HG02938 (cell line): ENCODE measurements at regions not wholly inside any gene's neighbourhood (a gene's known extent, or its start where the extent isn't known, plus 50 kb on each side); places are given as distances from the start of the nearest gene placed in this dataset.

Experiments used
- ATAC-seq: cut with Tn5 transposase; IDR thresholded peaks from one replicate; pipeline ENCODE4 v1.9.1; 2021; ENCODE audit warnings: mild to moderate bottlenecking, moderate library complexity; ENCODE audit not compliant: unreplicated experiment

GRCh38 chr6:148140772-148141557 lies 201.7 kb upstream of the SASH1 start:
- ATAC-seq = no peak

DNA sequence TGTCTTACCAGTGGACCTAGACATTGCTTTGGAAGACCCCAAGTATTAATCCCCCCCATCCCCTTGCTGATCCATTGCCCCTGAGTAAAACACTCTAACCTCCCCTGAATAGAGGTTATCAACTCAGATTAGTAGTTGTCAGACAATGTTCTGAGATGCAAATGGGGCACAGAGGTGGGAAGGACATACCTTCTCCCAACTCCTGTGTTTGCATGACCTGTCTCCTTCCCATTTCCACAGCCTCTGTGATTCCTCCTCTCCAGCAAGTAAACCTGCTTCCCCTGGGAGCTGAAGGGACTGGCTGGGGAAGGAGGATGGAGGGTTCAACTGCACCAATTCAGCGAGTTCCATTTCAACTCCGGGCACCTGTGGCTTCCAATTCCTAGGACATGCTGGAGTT lies 199.8 kb upstream of the SASH1 start:
- no peak for ATAC-seq

- ATAC-seq = no peak
Measured at GRCh38 chr6:148143771-148144170, 198.9 kb upstream of the SASH1 start.

DNA sequence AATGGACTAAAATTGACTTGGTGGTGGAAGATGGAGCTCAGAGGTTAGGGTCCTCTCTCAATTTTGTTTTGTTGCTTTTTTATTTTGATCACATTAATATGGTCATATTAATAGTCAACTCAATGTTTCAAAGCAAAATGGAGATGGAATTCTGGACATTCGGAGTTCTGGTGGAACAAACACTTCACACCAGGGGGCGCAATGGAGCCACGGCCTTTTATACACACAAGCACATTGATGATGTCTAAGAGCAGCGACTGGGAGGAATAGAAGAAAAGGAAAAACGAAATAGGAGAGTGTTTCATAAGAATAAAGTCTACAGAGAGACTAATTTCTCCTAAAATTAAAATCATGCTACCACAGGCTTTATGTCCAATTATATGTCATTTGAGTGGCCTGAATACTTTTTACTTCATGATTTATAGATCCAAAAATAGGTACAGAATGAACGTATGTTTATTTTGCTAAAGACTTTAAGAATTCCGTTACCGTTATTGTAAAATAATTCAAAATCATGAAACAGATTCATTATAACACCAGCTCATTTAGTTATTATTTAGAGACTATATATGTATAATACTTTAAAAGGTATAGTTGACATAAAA lies 197.6 kb upstream of the SASH1 start:
- ATAC-seq = peak; percentile 75

GRCh38 chr6:148146717-148147462 lies 195.7 kb upstream of the SASH1 start:
- ATAC-seq = no peak

GRCh38 chr6:148147463-148147830 lies 195.2 kb upstream of the SASH1 start:
- no peak for ATAC-seq

DNA sequence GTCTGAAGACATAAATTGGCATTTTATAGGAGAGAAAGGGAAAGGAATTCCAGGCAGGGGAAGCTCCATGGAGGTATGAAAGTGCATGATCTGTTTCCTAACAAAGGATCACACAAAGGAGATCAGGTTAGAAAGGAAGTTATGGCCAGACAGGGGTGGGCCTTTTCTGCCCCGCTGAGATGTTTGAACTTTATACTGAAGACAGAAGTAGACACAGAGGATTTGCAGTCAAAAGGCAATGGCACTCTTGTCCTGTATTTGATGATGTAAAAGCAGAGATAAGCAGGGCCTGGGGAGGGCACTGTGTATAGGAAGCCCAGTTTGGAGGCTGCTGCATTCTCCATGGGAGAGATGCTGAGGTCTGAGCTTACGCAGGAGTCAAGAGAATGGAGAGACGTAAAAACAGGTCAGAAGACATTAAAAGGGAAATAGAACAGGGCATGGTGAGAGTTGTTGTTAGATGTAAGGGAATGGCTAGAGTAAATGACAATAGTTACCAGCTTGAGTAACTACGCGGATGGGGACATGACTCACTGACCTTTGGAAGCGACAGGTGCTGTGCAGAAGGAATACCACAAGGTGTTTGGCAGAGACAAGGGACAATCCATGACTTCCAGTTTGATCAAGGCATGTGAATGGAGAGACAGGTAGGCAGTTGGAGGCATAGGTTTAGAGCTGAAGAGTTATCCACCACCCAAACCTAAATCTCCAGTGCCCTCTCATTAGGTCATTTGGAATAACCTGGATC lies 190.6 kb upstream of the SASH1 start:
- ATAC-seq = no peak

DNA sequence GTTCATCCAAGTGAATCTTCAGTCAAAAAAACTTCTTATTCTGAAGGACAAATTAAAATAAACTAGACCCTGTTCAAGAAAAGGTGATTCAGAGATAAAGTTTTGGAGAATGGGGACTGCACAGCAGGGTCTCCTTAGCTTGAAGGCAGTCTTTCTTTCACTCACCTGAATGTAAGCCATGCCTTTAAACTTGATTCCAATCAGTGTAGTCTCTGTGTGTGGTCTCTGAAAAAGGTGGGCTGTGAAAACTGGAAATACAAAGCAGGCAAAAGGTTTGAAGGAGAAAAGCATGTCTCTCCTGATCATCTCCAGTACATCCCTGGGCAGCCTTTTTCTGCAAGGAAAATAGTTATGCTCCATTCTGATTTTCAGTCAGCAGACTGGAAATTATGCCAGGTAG lies 188.0 kb upstream of the SASH1 start:
- ATAC-seq = no peak

- ATAC-seq = no peak
Measured at GRCh38 chr6:148155293-148155692, 187.3 kb upstream of the SASH1 start.

DNA sequence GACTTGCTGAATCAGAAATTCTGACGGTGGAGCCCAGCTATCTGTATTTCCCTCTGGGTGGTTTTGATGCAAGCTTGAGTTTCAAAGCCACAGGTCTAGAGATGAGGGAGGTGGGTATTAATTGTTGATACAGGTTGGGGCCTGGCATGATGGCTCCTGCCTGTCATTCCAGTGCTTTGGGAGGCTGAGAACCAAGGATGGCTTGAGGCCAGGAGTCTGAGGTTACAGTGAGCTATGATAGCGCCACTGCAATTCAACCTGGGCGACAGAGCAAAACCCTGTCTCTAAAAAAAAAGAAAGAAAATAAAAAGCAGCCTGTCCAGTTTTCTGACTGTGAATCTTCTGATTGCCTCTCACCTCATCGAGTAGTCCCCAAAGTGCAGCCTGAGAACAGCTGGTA lies 184.8 kb upstream of the SASH1 start:
- no peak for ATAC-seq

GRCh38 chr6:148164645-148165044 lies 178.0 kb upstream of the SASH1 start:
- ATAC-seq = no peak

GRCh38 chr6:148166339-148166968 lies 176.2 kb upstream of the SASH1 start:
- peak; percentile 70 for ATAC-seq

DNA sequence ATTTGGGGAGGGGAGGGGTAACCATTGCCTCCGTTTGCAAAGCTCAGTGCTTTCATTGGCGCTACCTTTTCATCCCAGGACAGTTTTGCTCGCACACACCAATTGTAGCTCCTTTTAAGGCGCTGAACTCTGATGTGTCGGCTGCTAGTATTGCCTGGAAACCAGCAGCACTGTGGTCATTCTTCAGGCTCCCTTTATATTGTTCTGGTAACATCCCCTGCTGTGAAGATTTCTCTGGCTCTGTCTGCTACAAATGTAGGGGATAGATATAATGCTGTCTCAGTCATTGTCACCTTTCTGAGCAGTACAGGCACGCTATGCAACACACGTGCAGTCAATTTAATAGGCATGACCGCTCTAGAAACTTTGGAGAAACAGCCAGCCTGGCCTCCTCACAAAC lies 172.9 kb upstream of the SASH1 start:
- ATAC-seq = no peak

GRCh38 chr6:148170286-148170685 lies 172.4 kb upstream of the SASH1 start:
- no peak for ATAC-seq

GRCh38 chr6:148173548-148173947 lies 169.1 kb upstream of the SASH1 start:
- ATAC-seq = no peak

GRCh38 chr6:148175550-148176188 lies 167.0 kb upstream of the SASH1 start:
- ATAC-seq = no peak

DNA sequence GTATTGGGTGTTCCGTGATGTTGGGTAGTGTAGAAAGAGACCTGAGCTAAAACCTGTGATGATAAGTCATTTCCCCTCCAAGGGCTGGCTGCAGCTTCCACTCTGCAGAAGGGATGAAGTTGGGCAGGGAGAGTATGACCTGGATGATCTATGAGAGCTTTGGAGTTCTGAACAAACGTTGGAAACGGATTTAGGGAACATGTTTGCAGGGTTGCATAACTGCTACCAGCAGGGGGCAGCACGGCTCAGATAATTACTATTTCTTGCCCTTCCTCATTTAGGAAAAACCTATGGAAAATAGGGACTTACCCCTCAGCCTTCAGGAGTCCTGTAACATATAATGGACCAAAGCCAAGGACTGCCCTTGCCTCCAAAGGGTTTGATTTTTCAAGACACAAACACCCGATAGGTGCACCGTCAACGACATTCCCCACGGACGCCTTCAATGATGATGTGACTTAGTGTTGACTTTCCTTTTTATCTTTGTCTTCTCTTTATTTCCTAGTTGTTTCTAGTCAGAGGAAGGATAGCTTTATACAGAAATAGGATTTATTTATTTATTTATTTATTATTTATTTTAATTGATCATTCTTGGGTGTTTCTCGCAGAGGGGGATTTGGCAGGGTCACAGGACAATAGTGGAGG lies 164.9 kb upstream of the SASH1 start:
- no peak for ATAC-seq

GRCh38 chr6:148179786-148180185 lies 162.9 kb upstream of the SASH1 start:
- ATAC-seq = no peak

DNA sequence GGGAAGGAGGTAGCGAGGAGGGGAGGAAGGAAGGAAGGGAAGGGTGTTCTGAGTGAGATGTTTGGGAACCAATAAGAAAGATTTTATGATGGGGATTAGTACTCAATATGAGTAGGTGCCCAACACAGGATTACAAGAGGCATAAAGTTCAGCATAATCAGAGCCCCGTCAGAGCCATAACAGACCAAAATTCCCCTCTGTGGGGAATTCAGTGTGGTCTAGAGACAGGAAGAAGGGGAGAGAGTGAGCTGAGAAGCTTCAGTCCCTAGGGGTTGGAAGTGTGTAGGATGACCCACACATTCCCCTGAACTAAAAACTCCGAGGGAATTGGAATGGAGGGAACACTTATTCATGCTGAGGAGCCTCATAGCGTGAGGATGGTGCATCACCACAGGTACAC lies 160.3 kb upstream of the SASH1 start:
- no peak for ATAC-seq

DNA sequence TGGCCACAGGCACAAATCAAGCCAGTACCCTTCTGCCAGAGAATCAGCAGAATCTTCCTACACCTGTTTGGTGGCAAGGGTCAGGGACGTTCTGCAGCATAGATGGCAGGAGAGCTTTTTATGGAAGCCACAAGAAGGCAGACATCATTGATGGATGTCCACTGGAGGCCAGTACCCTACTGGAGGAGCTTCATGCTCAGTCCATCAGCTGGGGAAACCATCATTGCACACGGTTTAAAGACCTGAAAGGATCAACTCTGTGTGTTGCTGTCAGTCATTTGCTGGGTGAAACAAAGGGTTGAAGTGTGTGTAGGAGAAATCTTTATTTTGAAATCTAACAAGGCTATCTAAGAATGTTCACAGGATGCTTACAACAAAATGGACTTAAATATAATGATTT lies 158.9 kb upstream of the SASH1 start:
- no peak for ATAC-seq
